Thymus (tissue), 11 donors: ENCODE measurements at regions not wholly inside any gene's neighbourhood (a gene's known extent, or its start where the extent isn't known, plus 50 kb on each side); places are given as distances from the start of the nearest gene placed in this dataset.

Source experiments
- DNase-seq, 9 donors: peaks; one replicate each; pipeline ENCODE4 v3.0.0-alpha.2; 2013; ENCODE audit warnings: low spot score in 9 of 9, low read depth in 6 of 9, missing footprints in 1 of 9
- H3K27ac ChIP-seq, 2 donors: one replicate each; pipeline ENCODE4 v1.5.1; 2013; ENCODE audit warnings: control low read depth in 1 of 2, low read depth in 1 of 2, low read length in 1 of 2, mild to moderate bottlenecking in 1 of 2, moderate library complexity in 1 of 2
- H3K27me3 ChIP-seq, 2 donors: one replicate each; pipeline ENCODE4 v1.5.1; 2013; ENCODE audit warnings: low read length in 1 of 2; ENCODE audit not compliant: control insufficient read depth in 2 of 2, insufficient read depth in 1 of 2
- H3K36me3 ChIP-seq, 2 donors: one replicate each; pipeline ENCODE4 v1.5.1; 2013; ENCODE audit warnings: low read length in 1 of 2, mild to moderate bottlenecking in 1 of 2, moderate library complexity in 1 of 2; ENCODE audit not compliant: control insufficient read depth in 2 of 2, insufficient read depth in 2 of 2
- H3K4me1 ChIP-seq, 2 donors: one replicate each; pipeline ENCODE4 v1.5.1; 2013; ENCODE audit warnings: low read length in 2 of 2; ENCODE audit not compliant: control insufficient read depth in 2 of 2, insufficient read depth in 2 of 2
- H3K4me3 ChIP-seq, 2 donors: one replicate each; pipeline ENCODE4 v1.5.1; 2013; ENCODE audit warnings: low read length in 2 of 2, control low read depth in 1 of 2, mild to moderate bottlenecking in 1 of 2
- H3K9me3 ChIP-seq, 2 donors: one replicate each; pipeline ENCODE4 v1.5.1; 2013; ENCODE audit warnings: low read length in 1 of 2, mild to moderate bottlenecking in 1 of 2; ENCODE audit not compliant: control insufficient read depth in 2 of 2, insufficient read depth in 1 of 2
- WGBS: extraction: QIAGEN DNeasy Blood & Tissue Kit; methylation state at CpG from one replicate; pipeline ENCODE4 v1.1.7; 2013; 5-methylcytosine and 5-hydroxymethylcytosine counted together
- donor health status: healthy.

DNA sequence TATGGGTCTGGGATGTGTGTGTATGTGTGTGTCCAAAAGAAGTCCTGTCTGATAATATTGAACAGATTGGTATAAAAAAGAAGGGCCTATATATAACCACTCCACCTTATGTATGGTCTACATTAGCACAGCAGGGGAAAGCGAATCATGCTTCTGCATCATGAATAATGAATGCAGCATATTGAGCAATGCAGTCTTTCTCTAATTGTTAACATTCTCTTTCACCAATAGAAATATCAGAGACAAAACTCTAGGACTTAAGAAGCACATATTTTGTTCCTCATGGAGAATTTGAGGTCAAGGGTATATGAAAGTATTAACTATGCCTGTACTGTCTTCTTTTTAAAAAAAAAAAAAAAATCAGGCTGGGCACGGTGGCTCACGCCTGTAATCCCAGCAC, 264.3 kb upstream of the NOCT start:
- 91% methylated on average over 3 of the region's 3 CpGs for whole genome bisulfite sequencing
- H3K9me3 ChIP-seq: no peaks in the 10 kb centered on the region
- H3K36me3 ChIP-seq: no peaks in the 10 kb centered on the region

DNA sequence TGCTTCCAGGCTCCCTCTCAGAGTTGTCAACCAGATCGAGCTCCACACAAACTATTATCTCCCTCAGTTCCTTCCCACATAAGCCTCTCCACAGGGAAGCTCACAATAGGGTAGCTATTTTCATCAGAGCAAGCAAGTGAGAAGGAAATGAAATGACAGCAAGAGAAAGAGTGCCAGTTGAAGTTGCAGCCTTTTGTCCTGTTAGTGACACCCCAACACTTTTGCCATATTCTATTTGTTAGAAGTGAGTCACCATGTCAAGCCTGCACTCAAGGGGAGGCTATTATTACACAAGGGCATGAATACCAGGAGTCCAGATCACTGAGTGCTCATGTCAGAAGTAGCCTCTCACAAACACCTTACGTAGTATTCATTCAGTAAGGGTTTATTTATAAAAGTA, 266.3 kb upstream of the NOCT start:
- Histone ChIP-seq H3K36me3 (no peaks in the 10 kb centered on the region), H3K27ac (no peak overlapping the region), H3K4me1 (no peaks in the 10 kb centered on the region), H3K4me3 (no peak overlapping the region), H3K9me3 (no peaks in the 10 kb centered on the region), H3K27me3 (no peaks in the 10 kb centered on the region)
- no peak for DNase-seq
- 84% methylated on average over 2 of the region's 2 CpGs for WGBS

More for the DNA sequence above, 264.3 kb upstream of the NOCT start:
- H3K27ac ChIP-seq: no peak overlapping the region
- H3K4me1 ChIP-seq: no peaks in the 10 kb centered on the region
- no peak for DNase-seq
- no peaks in the 10 kb centered on the region for H3K27me3 ChIP-seq
- H3K4me3 ChIP-seq: no peak overlapping the region

DNA sequence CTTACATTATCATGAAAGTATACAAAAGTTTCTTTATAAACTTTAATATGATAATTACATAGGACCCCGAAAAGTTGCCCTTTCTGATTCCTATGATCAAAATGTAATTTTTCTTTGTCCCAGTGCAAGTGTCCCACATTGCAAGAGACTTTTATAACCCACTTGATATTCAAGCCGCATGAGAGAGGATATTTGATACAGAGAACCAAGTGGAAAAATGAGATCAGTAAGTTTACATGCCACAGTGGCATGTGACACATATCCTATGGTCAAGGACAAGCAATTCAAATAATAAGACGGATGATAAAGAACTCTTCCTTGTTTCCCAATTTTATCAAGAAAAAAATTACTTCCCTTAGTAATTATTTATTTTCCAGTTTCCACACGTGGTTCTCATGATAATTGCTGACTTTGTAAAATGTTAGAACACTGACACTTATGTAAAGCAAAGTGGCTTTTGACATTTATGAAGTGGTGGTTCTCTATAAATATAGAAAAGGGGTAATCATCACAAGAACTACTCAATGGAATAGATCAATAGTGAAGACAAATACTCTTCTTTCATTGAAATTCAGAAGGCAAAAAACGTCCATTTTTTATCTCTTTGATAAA, 273.7 kb upstream of the NOCT start:
- no peak overlapping the region for H3K4me3 ChIP-seq
- no peak for DNase-seq
- H3K4me1 ChIP-seq: no peaks in the 10 kb centered on the region
- no peak overlapping the region for H3K27ac ChIP-seq
- WGBS: 82% methylated on average over 5 of the region's 5 CpGs
- no peaks in the 10 kb centered on the region for H3K9me3 ChIP-seq
- H3K27me3 ChIP-seq: no peaks in the 10 kb centered on the region
- no peaks in the 10 kb centered on the region for H3K36me3 ChIP-seq

DNA sequence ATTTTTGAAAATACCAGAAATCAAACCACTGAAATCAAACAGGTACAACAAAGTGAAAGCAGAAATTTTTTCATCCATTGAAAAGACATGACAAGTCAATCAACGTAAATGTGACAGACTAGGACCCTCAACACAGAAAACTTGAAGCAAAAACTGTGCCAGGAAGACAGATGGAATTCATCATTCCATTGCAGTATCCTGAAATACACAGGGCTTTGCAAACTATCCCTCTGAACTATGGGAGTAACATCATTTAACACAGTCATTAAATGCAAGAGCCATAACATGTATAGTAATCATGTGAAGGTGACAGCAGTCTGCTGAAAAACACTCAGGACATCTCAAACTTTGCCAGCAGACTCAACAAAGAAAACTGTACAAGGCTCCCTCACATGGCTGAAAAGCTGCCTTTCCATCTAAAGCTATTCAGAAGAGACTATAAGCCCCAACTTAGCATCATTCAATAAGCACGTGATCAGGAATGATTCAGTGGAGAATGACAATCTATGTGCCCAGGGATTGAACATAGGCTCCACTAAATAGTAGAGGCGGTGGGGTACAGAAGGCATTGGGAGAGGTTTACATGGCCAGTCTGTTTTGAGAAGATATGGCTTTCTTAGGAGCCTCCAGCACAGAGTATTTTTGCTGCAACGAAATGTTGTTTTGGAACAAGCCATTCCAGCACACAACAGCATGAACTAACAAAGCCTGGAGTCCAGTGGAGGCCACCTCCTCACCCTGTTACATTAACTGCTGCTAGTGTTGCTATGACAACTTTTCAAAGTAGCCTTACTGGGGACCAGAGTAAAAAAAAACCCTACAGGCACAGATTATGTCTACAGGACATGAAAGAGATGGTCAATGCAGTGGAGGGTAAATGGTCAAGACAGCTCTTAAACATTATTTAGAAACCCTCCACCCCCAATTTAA, 274.5 kb upstream of the NOCT start:
- WGBS: 89% methylated on average over 4 of the region's 4 CpGs
- no peaks in the 10 kb centered on the region for H3K36me3 ChIP-seq
- H3K4me1 ChIP-seq: no peaks in the 10 kb centered on the region
- no peaks in the 10 kb centered on the region for H3K27me3 ChIP-seq
- DNase-seq: no peak
- H3K9me3 ChIP-seq: no peaks in the 10 kb centered on the region
- H3K4me3 ChIP-seq: no peak overlapping the region
- no peak overlapping the region for H3K27ac ChIP-seq

DNA sequence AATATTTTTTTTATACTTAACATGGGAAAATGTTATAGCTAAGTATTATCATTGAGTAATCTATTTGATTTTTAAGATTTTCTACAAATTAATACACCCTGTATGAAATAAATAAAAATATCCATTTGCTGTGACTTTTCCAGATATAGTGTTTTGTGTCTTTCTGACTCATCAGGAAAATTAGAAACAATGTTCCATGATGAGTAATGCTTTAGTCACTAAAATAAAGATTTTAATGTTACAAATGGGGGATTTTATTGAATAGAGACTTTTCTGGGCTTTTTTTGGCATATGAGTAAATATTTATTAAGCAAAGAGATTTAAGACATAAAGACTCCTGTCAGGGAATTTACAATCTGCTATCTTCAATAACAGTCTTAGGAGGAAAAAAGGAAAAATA, 279.2 kb upstream of the NOCT start:
- no peak overlapping the region for H3K4me3 ChIP-seq

DNA sequence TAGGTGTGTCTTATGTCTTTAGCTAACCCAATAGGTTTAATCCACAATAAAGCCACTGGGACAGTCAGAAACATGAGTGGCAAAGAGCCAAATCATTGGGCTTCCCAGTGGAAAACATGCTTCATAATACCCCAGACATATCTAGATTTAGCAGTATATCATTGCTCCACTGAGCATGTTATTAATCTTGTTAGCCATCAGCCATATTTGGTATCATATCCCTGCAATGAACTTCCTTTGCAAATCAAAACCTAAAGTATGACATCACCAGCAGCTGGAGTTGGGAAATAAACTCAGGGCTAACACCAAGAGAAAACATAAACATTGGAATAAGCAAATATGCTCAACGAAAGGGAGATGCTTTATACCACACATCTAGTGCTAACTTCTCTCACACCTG, 280.8 kb upstream of the NOCT start:
- Histone ChIP-seq H3K9me3 (no peaks in the 10 kb centered on the region), H3K4me3 (no peak overlapping the region), H3K27me3 (no peaks in the 10 kb centered on the region), H3K36me3 (no peaks in the 10 kb centered on the region), H3K4me1 (no peaks in the 10 kb centered on the region), H3K27ac (no peak overlapping the region)
- WGBS: 89% methylated on average over 1 of the region's 1 CpG
- no peak for DNase-seq

More for the DNA sequence above, 279.2 kb upstream of the NOCT start:
- Histone ChIP-seq H3K4me1 (no peaks in the 10 kb centered on the region), H3K36me3 (no peaks in the 10 kb centered on the region), H3K27me3 (no peaks in the 10 kb centered on the region), H3K9me3 (no peaks in the 10 kb centered on the region), H3K27ac (no peak overlapping the region)
- no peak for DNase-seq

DNA sequence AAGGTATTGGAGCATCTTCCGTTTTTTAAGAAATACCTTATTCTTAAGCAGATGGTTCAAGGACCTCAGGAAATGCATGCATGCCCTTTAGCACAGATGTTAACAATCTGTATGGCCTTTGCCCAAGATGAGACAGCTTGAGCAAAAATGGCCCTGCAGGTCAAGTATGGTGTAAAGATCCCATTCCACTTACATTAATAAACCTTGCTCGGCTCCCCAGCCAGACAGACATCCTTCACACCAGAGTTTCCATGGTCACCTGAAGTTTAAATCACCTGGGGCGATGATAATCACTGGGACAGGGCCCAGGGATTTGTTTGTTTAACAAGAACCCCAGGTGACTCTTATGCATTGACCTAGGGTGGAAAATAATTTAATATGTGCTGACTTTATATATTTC, 287.0 kb upstream of the NOCT start:
- 92% methylated on average over 3 of the region's 3 CpGs for WGBS
- H3K9me3 ChIP-seq: no peaks in the 10 kb centered on the region
- H3K4me1 ChIP-seq: no peaks in the 10 kb centered on the region
- H3K36me3 ChIP-seq: no peaks in the 10 kb centered on the region
- no peak overlapping the region for H3K4me3 ChIP-seq
- no peaks in the 10 kb centered on the region for H3K27me3 ChIP-seq
- no peak overlapping the region for H3K27ac ChIP-seq
- DNase-seq: no peak

DNA sequence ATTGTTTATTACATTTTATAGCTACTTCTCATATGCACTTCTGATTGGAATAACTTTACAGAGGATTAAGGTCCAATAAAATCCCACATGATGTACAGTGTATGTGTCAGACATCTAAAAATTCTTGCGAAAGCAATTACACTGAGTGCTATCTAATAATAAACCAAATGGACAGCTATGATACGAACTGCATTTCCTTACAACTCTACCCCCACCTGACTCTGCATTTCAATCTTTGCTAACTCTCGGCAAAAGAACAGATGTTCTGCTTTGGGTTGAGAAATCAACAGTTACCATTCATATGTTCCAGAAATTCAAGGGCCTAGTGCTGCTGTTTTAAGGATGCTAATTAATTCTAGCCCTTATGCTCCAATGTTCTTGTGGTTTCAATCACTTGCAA, 287.9 kb upstream of the NOCT start:
- no peak overlapping the region for H3K27ac ChIP-seq
- H3K4me3 ChIP-seq: no peak overlapping the region
- no peaks in the 10 kb centered on the region for H3K36me3 ChIP-seq
- no peak for DNase-seq
- H3K9me3 ChIP-seq: no peaks in the 10 kb centered on the region
- 97% methylated on average over 3 of the region's 3 CpGs for WGBS
- H3K27me3 ChIP-seq: no peaks in the 10 kb centered on the region
- no peaks in the 10 kb centered on the region for H3K4me1 ChIP-seq

DNA sequence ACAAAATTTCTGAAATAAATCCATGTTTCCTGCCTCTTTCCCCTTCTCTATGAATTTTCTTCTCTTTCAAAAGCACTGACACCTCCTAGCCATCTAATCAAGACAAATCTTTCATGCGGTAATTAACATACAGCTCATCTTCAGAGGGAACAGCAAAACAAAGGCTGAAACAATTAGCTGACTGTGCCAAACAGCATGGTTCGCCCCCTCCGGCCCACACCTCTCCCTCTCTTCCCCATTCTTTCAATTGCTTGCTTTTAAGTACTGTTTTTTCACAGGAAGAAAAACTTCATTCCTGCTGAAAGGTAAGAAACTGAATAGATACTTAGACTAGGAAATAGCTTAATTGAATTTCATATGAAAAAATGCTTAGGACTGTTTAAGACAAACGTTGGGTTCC, 291.1 kb upstream of the NOCT start:
- no peak for DNase-seq
- Histone ChIP-seq H3K9me3 (no peaks in the 10 kb centered on the region), H3K27ac (no peak overlapping the region), H3K4me1 (no peaks in the 10 kb centered on the region), H3K36me3 (no peaks in the 10 kb centered on the region), H3K4me3 (no peak overlapping the region), H3K27me3 (no peaks in the 10 kb centered on the region)
- 86% methylated on average over 4 of the region's 4 CpGs for WGBS
